HG02759 (cell line): ENCODE measurements at regions not wholly inside any gene's neighbourhood (a gene's known extent, or its start where the extent isn't known, plus 50 kb on each side); places are given as distances from the start of the nearest gene placed in this dataset.

Experiments
- ATAC-seq: cut with Tn5 transposase; IDR thresholded peaks from one replicate; pipeline ENCODE4 v1.9.1; 2021; ENCODE audit warnings: mild to moderate bottlenecking, moderate library complexity; ENCODE audit not compliant: unreplicated experiment

GRCh38 chr22:34702279-34702678 is 363.7 kb upstream of the ISX start:
- no peak for ATAC-seq

- ATAC-seq, result no peak
Measured at GRCh38 chr22:34709641-34710040, 356.3 kb upstream of the ISX start.

GRCh38 chr22:34722901-34723300 is 343.1 kb upstream of the ISX start:
- ATAC-seq, result no peak

GRCh38 chr22:34736081-34736480 is 329.9 kb upstream of the ISX start:
- no peak for ATAC-seq

- no peak for ATAC-seq
Measured at GRCh38 chr22:34738661-34739400, 327.1 kb upstream of the ISX start.

- no peak for ATAC-seq
Measured at GRCh38 chr22:34743110-34743751, 322.7 kb upstream of the ISX start.

- ATAC-seq, result no peak
Measured at GRCh38 chr22:34760276-34761008, 305.5 kb upstream of the ISX start.

- ATAC-seq, result no peak
Measured at GRCh38 chr22:34761111-34761510, 304.8 kb upstream of the ISX start.

GRCh38 chr22:34763496-34763895 is 302.5 kb upstream of the ISX start:
- ATAC-seq, result no peak

- no peak for ATAC-seq
Measured at GRCh38 chr22:34765115-34765514, 300.8 kb upstream of the ISX start.

GRCh38 chr22:34769361-34769760 is 296.6 kb upstream of the ISX start:
- no peak for ATAC-seq

GRCh38 chr22:34776817-34777216 is 289.1 kb upstream of the ISX start:
- ATAC-seq, result no peak

- no peak for ATAC-seq
Measured at GRCh38 chr22:34781681-34782080, 284.3 kb upstream of the ISX start.

- ATAC-seq, result no peak
Measured at GRCh38 chr22:34783436-34783835, 282.5 kb upstream of the ISX start.

- ATAC-seq, result no peak
Measured at GRCh38 chr22:34784056-34784455, 281.9 kb upstream of the ISX start.

GRCh38 chr22:34797826-34798225 is 268.1 kb upstream of the ISX start:
- no peak for ATAC-seq

- ATAC-seq, result no peak
Measured at GRCh38 chr22:34798605-34799004, 267.4 kb upstream of the ISX start.

- no peak for ATAC-seq
Measured at GRCh38 chr22:34800260-34800980, 265.5 kb upstream of the ISX start.

- no peak for ATAC-seq
Measured at GRCh38 chr22:34801221-34801620, 264.7 kb upstream of the ISX start.

- no peak for ATAC-seq
Measured at GRCh38 chr22:34804091-34804490, 261.9 kb upstream of the ISX start.

GRCh38 chr22:34804604-34805003 is 261.4 kb upstream of the ISX start:
- no peak for ATAC-seq
